Karpas-422 (cell line): ENCODE measurements at regions not wholly inside any gene's neighbourhood (a gene's known extent, or its start where the extent isn't known, plus 50 kb on each side); places are given as distances from the start of the nearest gene placed in this dataset.

ENCODE experiments used
- DNase-seq: peaks from one replicate; pipeline ENCODE4 v3.0.0-alpha.2; 2015
- H2AFZ ChIP-seq: fragments of 200-600 bp; sonication (generic); 2 replicates; pipeline ENCODE4 v1.6.1; 2014; ENCODE audit warnings: antibody characterized with exemption, low read length, mixed read lengths
- H3K27ac ChIP-seq: fragments of 200-600 bp; sonication (generic); 2 replicates; pipeline ENCODE4 v1.5.1; 2014; ENCODE audit warnings: mild to moderate bottlenecking, low read length, moderate library complexity
- H3K27me3 ChIP-seq: fragments of 200-600 bp; sonication (generic); 2 replicates; pipeline ENCODE4 v1.6.1; 2014; ENCODE audit warnings: low read length, mixed read lengths
- H3K36me3 ChIP-seq: fragments of 200-600 bp; sonication (generic); 2 replicates; pipeline ENCODE4 v1.6.1; 2014; ENCODE audit warnings: low read length, mixed read lengths; ENCODE audit not compliant: insufficient read depth
- H3K4me1 ChIP-seq: fragments of 200-600 bp; sonication (generic); 2 replicates; pipeline ENCODE4 v1.6.1; 2014; ENCODE audit warnings: mild to moderate bottlenecking, low read length, mixed read lengths
- H3K4me2 ChIP-seq: fragments of 200-600 bp; sonication (generic); 2 replicates; pipeline ENCODE4 v1.6.1; 2014; ENCODE audit warnings: low read length, low read depth, mild to moderate bottlenecking; ENCODE audit not compliant: poor library complexity, severe bottlenecking
- H3K4me3 ChIP-seq: fragments of 200-600 bp; sonication (generic); 2 replicates; pipeline ENCODE4 v1.5.1; 2014; ENCODE audit warnings: mild to moderate bottlenecking, antibody characterized with exemption, low read length, mixed read lengths
- H3K79me2 ChIP-seq: fragments of 200-600 bp; sonication (generic); 2 replicates; pipeline ENCODE4 v1.6.1; 2014; ENCODE audit warnings: mild to moderate bottlenecking, low read length, mixed read lengths
- H3K9ac ChIP-seq: fragments of 200-600 bp; sonication (generic); 2 replicates; pipeline ENCODE4 v1.6.0; 2014; ENCODE audit warnings: low read length
- H3K9me2 ChIP-seq: fragments of 200-600 bp; sonication (generic), shearing (Covaris generic); replicated peaks from 2 replicates; pipeline ENCODE4 v1.6.0; 2014; ENCODE audit warnings: mild to moderate bottlenecking, low read length, moderate library complexity; ENCODE audit not compliant: insufficient read depth
- H3K9me3 ChIP-seq: fragments of 300-700, 200-600 bp; sonication (generic); 2 replicates; pipeline ENCODE4 v1.6.1; 2014; ENCODE audit warnings: low read length, mixed read lengths
- H4K20me1 ChIP-seq: fragments of 200-600 bp; sonication (generic); 2 replicates; pipeline ENCODE4 v1.6.1; 2014; ENCODE audit warnings: mild to moderate bottlenecking, antibody characterized with exemption, low read length, low read depth; ENCODE audit not compliant: insufficient read depth

GRCh38 chr16:80056324-80056723 lies 455.8 kb upstream of the MAF start:
- no peak for DNase-seq
- no peaks in the 10 kb centered on the region for H3K9me3 ChIP-seq
- H3K27ac ChIP-seq, result no peak overlapping the region
- no peak overlapping the region for H3K4me3 ChIP-seq
- H3K4me2 ChIP-seq, result no peak overlapping the region
- no peak overlapping the region for H3K9ac ChIP-seq
- H3K9me2 ChIP-seq, result no peaks in the 10 kb centered on the region
- no peak overlapping the region for H2AFZ ChIP-seq
- no peaks in the 10 kb centered on the region for H3K36me3 ChIP-seq
- H3K79me2 ChIP-seq, result no peaks in the 10 kb centered on the region
- no peaks in the 10 kb centered on the region for H4K20me1 ChIP-seq
- H3K4me1 ChIP-seq, result no peaks in the 10 kb centered on the region
- no peaks in the 10 kb centered on the region for H3K27me3 ChIP-seq

DNA sequence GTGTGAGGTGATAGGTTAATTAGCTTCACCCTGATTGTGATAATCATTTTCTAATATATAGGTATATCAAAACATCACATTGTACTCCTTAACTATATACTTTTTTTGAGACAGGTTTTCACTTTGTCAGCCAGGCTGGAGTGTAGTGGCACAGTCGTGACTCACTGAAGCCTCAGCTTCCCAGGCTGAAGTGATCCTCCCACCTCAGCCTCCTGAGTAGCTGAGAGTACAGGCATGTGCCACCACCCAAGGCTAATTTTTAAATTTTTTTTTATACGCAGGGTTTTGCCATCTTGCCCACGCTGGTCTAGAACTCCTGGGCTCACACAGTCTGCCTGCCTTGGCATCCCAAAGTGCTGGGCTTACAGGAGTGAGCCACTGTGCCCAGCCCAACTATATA lies 455.3 kb upstream of the MAF start:
- DNase-seq, result no peak
- Histone ChIP-seq H3K4me3 (no peak overlapping the region), H2AFZ (no peak overlapping the region), H3K4me2 (no peak overlapping the region), H3K27me3 (no peaks in the 10 kb centered on the region), H4K20me1 (no peaks in the 10 kb centered on the region), H3K4me1 (no peaks in the 10 kb centered on the region), H3K36me3 (no peaks in the 10 kb centered on the region), H3K9ac (no peak overlapping the region), H3K79me2 (no peaks in the 10 kb centered on the region), H3K27ac (no peak overlapping the region), H3K9me2 (no peaks in the 10 kb centered on the region), H3K9me3 (no peaks in the 10 kb centered on the region)

GRCh38 chr16:80054647-80055046 lies 454.1 kb upstream of the MAF start:
- Histone ChIP-seq H3K27ac (no peak overlapping the region), H3K79me2 (no peaks in the 10 kb centered on the region), H3K27me3 (no peaks in the 10 kb centered on the region), H4K20me1 (no peaks in the 10 kb centered on the region), H3K9me3 (no peaks in the 10 kb centered on the region), H3K4me2 (no peak overlapping the region), H3K9ac (no peak overlapping the region), H3K4me3 (no peak overlapping the region), H2AFZ (no peak overlapping the region), H3K36me3 (no peaks in the 10 kb centered on the region), H3K9me2 (no peaks in the 10 kb centered on the region), H3K4me1 (no peaks in the 10 kb centered on the region)
- no peak for DNase-seq

GRCh38 chr16:80051040-80051439 lies 450.5 kb upstream of the MAF start:
- H3K79me2 ChIP-seq, result no peaks in the 10 kb centered on the region
- H3K36me3 ChIP-seq, result no peaks in the 10 kb centered on the region
- H3K4me3 ChIP-seq, result no peak overlapping the region
- no peak overlapping the region for H3K9ac ChIP-seq
- H3K9me3 ChIP-seq, result no peaks in the 10 kb centered on the region
- no peak overlapping the region for H3K4me2 ChIP-seq
- H3K27ac ChIP-seq, result no peak overlapping the region
- no peaks in the 10 kb centered on the region for H4K20me1 ChIP-seq
- no peak for DNase-seq
- H2AFZ ChIP-seq, result no peak overlapping the region
- no peaks in the 10 kb centered on the region for H3K9me2 ChIP-seq
- no peaks in the 10 kb centered on the region for H3K27me3 ChIP-seq
- no peaks in the 10 kb centered on the region for H3K4me1 ChIP-seq

DNA sequence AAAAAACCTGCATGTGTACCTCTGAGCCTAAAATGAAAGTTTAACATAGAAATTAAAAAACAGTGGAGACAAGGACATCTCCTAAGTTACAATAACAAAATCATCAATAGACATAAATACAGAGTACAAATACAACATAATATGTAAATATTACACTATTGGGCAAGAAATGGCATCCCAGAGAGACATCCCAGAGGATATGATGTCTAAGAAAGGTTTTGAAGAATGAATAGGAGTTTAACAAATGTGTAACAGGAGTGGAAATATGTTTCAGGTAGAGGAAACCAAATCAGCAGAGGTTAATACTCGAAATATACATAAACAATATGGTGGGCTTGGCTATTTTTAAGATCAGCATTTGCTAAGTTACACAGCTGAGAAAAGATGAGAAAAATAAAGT lies 447.7 kb upstream of the MAF start:
- H2AFZ ChIP-seq, result no peak overlapping the region
- no peaks in the 10 kb centered on the region for H3K79me2 ChIP-seq
- no peaks in the 10 kb centered on the region for H3K9me3 ChIP-seq
- H3K4me2 ChIP-seq, result no peak overlapping the region
- no peak for DNase-seq
- H3K4me1 ChIP-seq, result no peaks in the 10 kb centered on the region
- no peak overlapping the region for H3K9ac ChIP-seq
- H3K9me2 ChIP-seq, result no peaks in the 10 kb centered on the region
- H3K27ac ChIP-seq, result no peak overlapping the region
- H3K27me3 ChIP-seq, result no peaks in the 10 kb centered on the region
- no peaks in the 10 kb centered on the region for H3K36me3 ChIP-seq
- H3K4me3 ChIP-seq, result no peak overlapping the region
- H4K20me1 ChIP-seq, result no peaks in the 10 kb centered on the region

DNA sequence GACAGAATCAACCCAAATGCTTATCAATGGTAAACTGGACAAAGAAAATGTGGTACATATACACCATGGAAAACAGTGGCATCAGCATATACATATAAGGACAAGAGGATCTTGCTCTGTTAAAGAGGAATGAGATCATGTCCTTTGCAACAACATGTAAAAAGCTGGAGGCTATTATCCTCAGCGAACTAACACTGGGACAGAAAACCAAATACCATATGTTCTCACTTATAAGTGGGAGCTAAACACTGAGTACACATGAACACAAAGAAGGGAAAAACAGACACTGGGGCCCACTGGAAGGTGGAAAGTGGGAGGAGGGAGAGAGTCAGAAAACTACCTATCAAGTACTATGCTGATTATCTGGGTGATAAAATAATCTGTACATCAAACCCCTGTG lies 447.3 kb upstream of the MAF start:
- no peak for DNase-seq
- Histone ChIP-seq H3K9me3 (no peaks in the 10 kb centered on the region), H3K27me3 (no peaks in the 10 kb centered on the region), H3K79me2 (no peaks in the 10 kb centered on the region), H3K4me3 (no peak overlapping the region), H3K4me2 (no peak overlapping the region), H2AFZ (no peak overlapping the region), H3K9me2 (no peaks in the 10 kb centered on the region), H3K9ac (no peak overlapping the region), H3K27ac (no peak overlapping the region), H4K20me1 (no peaks in the 10 kb centered on the region), H3K4me1 (no peaks in the 10 kb centered on the region), H3K36me3 (no peaks in the 10 kb centered on the region)

GRCh38 chr16:80046848-80047247 lies 446.3 kb upstream of the MAF start:
- Histone ChIP-seq H3K79me2 (no peaks in the 10 kb centered on the region), H3K4me2 (no peak overlapping the region), H3K4me1 (no peaks in the 10 kb centered on the region), H3K9me2 (no peaks in the 10 kb centered on the region), H3K4me3 (no peak overlapping the region), H3K27ac (no peak overlapping the region), H4K20me1 (no peaks in the 10 kb centered on the region), H3K27me3 (no peaks in the 10 kb centered on the region), H3K36me3 (no peaks in the 10 kb centered on the region), H3K9me3 (no peaks in the 10 kb centered on the region), H2AFZ (no peak overlapping the region), H3K9ac (no peak overlapping the region)
- DNase-seq, result no peak

GRCh38 chr16:80046261-80046660 lies 445.7 kb upstream of the MAF start:
- no peaks in the 10 kb centered on the region for H3K9me3 ChIP-seq
- H2AFZ ChIP-seq, result no peak overlapping the region
- H3K4me2 ChIP-seq, result no peak overlapping the region
- H3K36me3 ChIP-seq, result no peaks in the 10 kb centered on the region
- no peaks in the 10 kb centered on the region for H4K20me1 ChIP-seq
- no peak overlapping the region for H3K9ac ChIP-seq
- no peaks in the 10 kb centered on the region for H3K79me2 ChIP-seq
- no peak for DNase-seq
- H3K4me1 ChIP-seq, result no peaks in the 10 kb centered on the region
- no peaks in the 10 kb centered on the region for H3K27me3 ChIP-seq
- no peak overlapping the region for H3K27ac ChIP-seq
- H3K4me3 ChIP-seq, result no peak overlapping the region
- H3K9me2 ChIP-seq, result no peaks in the 10 kb centered on the region

- Histone ChIP-seq H3K9me2 (no peaks in the 10 kb centered on the region), H2AFZ (no peak overlapping the region), H3K4me2 (no peak overlapping the region), H3K36me3 (no peaks in the 10 kb centered on the region), H3K27ac (no peak overlapping the region), H3K27me3 (no peaks in the 10 kb centered on the region), H3K4me1 (no peaks in the 10 kb centered on the region), H3K79me2 (no peaks in the 10 kb centered on the region), H4K20me1 (no peaks in the 10 kb centered on the region), H3K9me3 (no peaks in the 10 kb centered on the region), H3K9ac (no peak overlapping the region), H3K4me3 (no peak overlapping the region)
- DNase-seq, result no peak
Observed at GRCh38 chr16:80045861-80046260, 445.3 kb upstream of the MAF start.
